ENCODE measurements at regions not wholly inside any gene's neighbourhood (a gene's known extent, or its start where the extent isn't known, plus 50 kb on each side); places are given as distances from the start of the nearest gene placed in this dataset.

DNA sequence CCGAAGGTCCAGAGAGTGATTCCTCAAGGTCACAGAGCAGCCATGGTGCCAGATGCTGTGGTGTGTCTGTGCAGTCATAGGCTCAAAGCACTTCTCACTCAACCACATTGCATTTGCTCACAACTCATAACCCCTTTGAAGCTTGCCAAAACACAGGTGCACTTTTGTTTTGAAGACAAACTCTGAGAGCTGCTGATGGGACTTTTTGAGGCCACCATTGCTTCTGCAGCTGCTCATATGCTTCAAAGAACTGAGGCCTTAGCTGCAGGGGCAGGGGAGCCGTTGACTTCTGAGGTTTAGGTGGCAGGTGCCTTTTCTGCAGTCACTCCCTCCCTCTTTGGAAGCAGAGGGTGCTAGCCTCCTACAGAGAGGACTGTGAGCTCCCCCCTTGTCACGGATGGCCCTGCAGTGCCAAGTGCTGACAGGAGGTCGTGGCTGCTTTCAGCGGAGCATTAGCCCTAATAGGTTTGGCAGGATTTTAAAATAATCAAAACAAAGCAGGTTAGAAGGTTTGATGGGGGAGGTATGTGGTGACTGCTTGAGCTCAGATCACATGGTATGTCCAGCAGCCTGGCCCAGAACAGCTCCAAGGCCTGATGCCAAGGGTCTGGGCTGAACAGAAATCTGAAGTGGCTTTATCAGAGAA is 232.1 kb downstream of the MAN2A1 start (continued):
- TF ChIP-seq, protein P1, sequence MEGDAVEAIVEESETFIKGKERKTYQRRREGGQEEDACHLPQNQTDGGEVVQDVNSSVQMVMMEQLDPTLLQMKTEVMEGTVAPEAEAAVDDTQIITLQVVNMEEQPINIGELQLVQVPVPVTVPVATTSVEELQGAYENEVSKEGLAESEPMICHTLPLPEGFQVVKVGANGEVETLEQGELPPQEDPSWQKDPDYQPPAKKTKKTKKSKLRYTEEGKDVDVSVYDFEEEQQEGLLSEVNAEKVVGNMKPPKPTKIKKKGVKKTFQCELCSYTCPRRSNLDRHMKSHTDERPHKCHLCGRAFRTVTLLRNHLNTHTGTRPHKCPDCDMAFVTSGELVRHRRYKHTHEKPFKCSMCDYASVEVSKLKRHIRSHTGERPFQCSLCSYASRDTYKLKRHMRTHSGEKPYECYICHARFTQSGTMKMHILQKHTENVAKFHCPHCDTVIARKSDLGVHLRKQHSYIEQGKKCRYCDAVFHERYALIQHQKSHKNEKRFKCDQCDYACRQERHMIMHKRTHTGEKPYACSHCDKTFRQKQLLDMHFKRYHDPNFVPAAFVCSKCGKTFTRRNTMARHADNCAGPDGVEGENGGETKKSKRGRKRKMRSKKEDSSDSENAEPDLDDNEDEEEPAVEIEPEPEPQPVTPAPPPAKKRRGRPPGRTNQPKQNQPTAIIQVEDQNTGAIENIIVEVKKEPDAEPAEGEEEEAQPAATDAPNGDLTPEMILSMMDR (IDR thresholded peaks at IDR 0.05 in 2 of 3, conservative IDR thresholded peaks at IDR 0.05 in 1 of 3; ENCODE audit: borderline replicate concordance in 1 of 3, insufficient read depth in 1 of 3, low read depth in 2 of 3, low read length in 2 of 3), result no peak

DNA sequence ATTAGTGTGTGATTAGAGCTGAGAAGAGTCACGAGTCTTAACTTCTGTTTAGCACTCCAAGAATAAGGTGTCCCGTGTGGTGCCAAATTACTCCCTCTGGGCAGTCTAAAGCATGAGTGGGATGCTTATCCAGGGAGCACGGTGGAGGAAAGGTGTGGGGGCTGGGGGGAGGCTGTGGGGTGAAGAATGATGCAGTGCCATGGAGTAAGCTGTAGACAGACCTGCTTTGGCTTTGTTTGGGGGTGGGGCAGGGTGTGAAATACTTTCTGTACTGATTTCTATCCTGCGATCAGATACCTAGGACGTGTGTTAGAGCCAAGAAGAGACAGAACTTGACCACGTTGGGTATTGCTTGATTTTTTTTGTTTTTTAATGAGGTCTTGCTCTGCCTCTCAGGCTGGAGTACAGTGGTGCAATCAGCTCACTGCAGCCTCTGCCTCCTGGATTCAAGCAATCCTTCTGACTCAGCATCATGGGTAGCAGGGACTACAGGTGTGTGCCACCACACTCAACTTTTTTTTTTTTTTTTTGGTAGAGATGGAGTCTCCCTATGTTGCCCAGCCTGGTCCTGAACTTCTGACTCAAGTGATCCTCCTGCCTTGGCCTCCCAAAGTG is 232.8 kb downstream of the MAN2A1 start:
- H3K4me1 ChIP-seq (ENCODE audit: control insufficient read depth in 1 of 2, insufficient read depth in 2 of 2, low read length in 2 of 2), result no peaks in the 10 kb centered on the region
- no peak overlapping the region for H2AFZ ChIP-seq (ENCODE audit: low read depth, low read length, poor library complexity, severe bottlenecking)
- H3K9me3 ChIP-seq (ENCODE audit: control insufficient read depth in 1 of 2, insufficient read depth in 1 of 2, low read depth in 1 of 2, low read length in 2 of 2), result no peaks in the 10 kb centered on the region
- no peaks in the 10 kb centered on the region for H4K20me1 ChIP-seq (ENCODE audit: insufficient read depth)
- RAD21 ChIA-PET (ENCODE audit: low non-redundant PET in 1 of 2, low total read pairs in 2 of 2, uncharacterized antibody in 2 of 2, unreplicated experiment in 2 of 2), result no interaction called here
- intact Hi-C loops (cut with micrococcal nuclease), result no loop called here
- H3K4me3 ChIP-seq (replicated peaks in 1 of 2; ENCODE audit: low read depth in 1 of 2, low read length in 2 of 2), result no peak overlapping the region
- CTCF ChIA-PET, result no interaction called here
- H3K9ac ChIP-seq (ENCODE audit: low read length), result no peak overlapping the region
- no peaks in the 10 kb centered on the region for H3K36me3 ChIP-seq (ENCODE audit: control insufficient read depth in 1 of 2, insufficient read depth in 2 of 2, low read length in 2 of 2)
- BruUV-seq (replicated peaks), result no TSS peak
- no peaks in the 10 kb centered on the region for H3K79me2 ChIP-seq (ENCODE audit: insufficient read depth, low read length)
- H3K27me3 ChIP-seq (ENCODE audit: insufficient read depth, low read length), result no peaks in the 10 kb centered on the region
- no peak for ATAC-seq
- TF ChIP-seq, protein P2, sequence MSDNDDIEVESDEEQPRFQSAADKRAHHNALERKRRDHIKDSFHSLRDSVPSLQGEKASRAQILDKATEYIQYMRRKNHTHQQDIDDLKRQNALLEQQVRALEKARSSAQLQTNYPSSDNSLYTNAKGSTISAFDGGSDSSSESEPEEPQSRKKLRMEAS (IDR thresholded peaks at IDR 0.05), result no peak
- no peak for TF ChIP-seq CBX3 (IDR thresholded peaks at IDR 0.05; ENCODE audit: low read depth)
- no peak overlapping the region for H3K4me2 ChIP-seq (ENCODE audit: low read length)
- H3K9me2 ChIP-seq (ENCODE audit: insufficient read depth), result no peaks in the 10 kb centered on the region
- POLR2A ChIA-PET, result no interaction called here
- no peak overlapping the region for H3K27ac ChIP-seq (ENCODE audit: low read depth, low read length)
- no peak for DNase-seq (ENCODE audit: low read depth, low spot score)

DNA sequence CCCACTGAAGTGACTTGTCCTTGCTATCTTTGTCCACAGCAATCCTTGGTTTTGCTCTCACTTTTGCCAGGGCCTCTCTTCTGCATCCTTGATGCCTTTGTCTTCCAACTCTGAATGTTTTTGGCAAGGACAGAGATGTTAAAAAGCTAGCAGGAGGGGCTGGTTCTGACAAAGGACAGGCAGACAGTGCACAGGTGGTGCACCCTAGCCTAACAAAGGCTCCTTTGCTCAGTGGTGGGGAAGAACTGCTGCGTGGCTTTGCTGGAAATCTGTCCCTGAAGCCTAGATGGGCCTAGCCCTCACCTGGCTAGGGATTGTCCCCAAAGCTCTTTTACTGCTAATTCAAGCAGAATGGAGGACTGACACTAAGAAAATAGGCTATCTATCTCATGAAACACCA is 233.5 kb downstream of the MAN2A1 start:
- Histone ChIP-seq H3K4me3 (replicated peaks in 1 of 2; ENCODE audit: low read depth in 1 of 2, low read length in 2 of 2) (no peak overlapping the region), H3K27me3 (ENCODE audit: insufficient read depth, low read length) (no peaks in the 10 kb centered on the region), H3K79me2 (ENCODE audit: insufficient read depth, low read length) (no peaks in the 10 kb centered on the region), H4K20me1 (ENCODE audit: insufficient read depth) (no peaks in the 10 kb centered on the region), H3K4me2 (ENCODE audit: low read length) (no peak overlapping the region), H3K36me3 (ENCODE audit: control insufficient read depth in 1 of 2, insufficient read depth in 2 of 2, low read length in 2 of 2) (no peaks in the 10 kb centered on the region), H3K9ac (ENCODE audit: low read length) (no peak overlapping the region), H3K27ac (ENCODE audit: low read depth, low read length) (no peak overlapping the region), H2AFZ (ENCODE audit: low read depth, low read length, poor library complexity, severe bottlenecking) (no peak overlapping the region), H3K9me3 (ENCODE audit: control insufficient read depth in 1 of 2, insufficient read depth in 1 of 2, low read depth in 1 of 2, low read length in 2 of 2) (no peaks in the 10 kb centered on the region), H3K4me1 (ENCODE audit: control insufficient read depth in 1 of 2, insufficient read depth in 2 of 2, low read length in 2 of 2) (no peaks in the 10 kb centered on the region), H3K9me2 (ENCODE audit: insufficient read depth) (no peaks in the 10 kb centered on the region)
- ChIA-PET CTCF (no interaction called here), RAD21 (ENCODE audit: low non-redundant PET in 1 of 2, low total read pairs in 2 of 2, uncharacterized antibody in 2 of 2, unreplicated experiment in 2 of 2) (no interaction called here), POLR2A (no interaction called here)
- no peak for ATAC-seq
- no peak for DNase-seq (ENCODE audit: low read depth, low spot score)
- intact Hi-C loops (cut with micrococcal nuclease), result no loop called here
- TF ChIP-seq POLR2A (IDR thresholded peaks at IDR 0.05; ENCODE audit: borderline replicate concordance, extremely low read depth, insufficient read depth, insufficient read length) (no peak), SRF (IDR thresholded peaks at IDR 0.05; ENCODE audit: low read depth) (no peak)
- no TSS peak for BruUV-seq (replicated peaks)
